Fibroblast of skin of abdomen (primary cell): ENCODE measurements at regions not wholly inside any gene's neighbourhood (a gene's known extent, or its start where the extent isn't known, plus 50 kb on each side); places are given as distances from the start of the nearest gene placed in this dataset.
"Not testable (repeated sequence)": the region's sequence is repeated elsewhere in the genome, so short reads cannot be mapped to it uniquely, and the experiment has no call there.

Experiments
- DNase-seq: peaks from one replicate; pipeline ENCODE4 v3.0.0-alpha.2; 2013

- no peak for DNase-seq
Measured at GRCh38 chr15:25249236-25250010, 189.4 kb downstream of the UBE3A start.

GRCh38 chr15:25250011-25250596 is 188.7 kb downstream of the UBE3A start:
- DNase-seq = no peak

- DNase-seq = no peak
Measured at GRCh38 chr15:25250906-25251622, 187.8 kb downstream of the UBE3A start.

- no peak for DNase-seq
Measured at GRCh38 chr15:25251700-25252390, 187.0 kb downstream of the UBE3A start.

GRCh38 chr15:25253048-25253973 is 185.5 kb downstream of the UBE3A start:
- not testable (repeated sequence) for DNase-seq

GRCh38 chr15:25268166-25268565 is 170.7 kb downstream of the UBE3A start:
- no peak for DNase-seq
